Medulla oblongata (tissue), 1 donor: ENCODE measurements at regions not wholly inside any gene's neighbourhood (a gene's known extent, or its start where the extent isn't known, plus 50 kb on each side); places are given as distances from the start of the nearest gene placed in this dataset.

Experiments
- DNase-seq: peaks from one replicate; pipeline ENCODE4 v3.0.0-alpha.2; 2015; ENCODE audit errors: extremely low spot score

GRCh38 chr18:30533716-30534115 lies 508.8 kb downstream of the DSC3 start:
- no peak for DNase-seq

GRCh38 chr18:30527917-30528316 lies 514.6 kb downstream of the DSC3 start:
- DNase-seq: no peak

DNA sequence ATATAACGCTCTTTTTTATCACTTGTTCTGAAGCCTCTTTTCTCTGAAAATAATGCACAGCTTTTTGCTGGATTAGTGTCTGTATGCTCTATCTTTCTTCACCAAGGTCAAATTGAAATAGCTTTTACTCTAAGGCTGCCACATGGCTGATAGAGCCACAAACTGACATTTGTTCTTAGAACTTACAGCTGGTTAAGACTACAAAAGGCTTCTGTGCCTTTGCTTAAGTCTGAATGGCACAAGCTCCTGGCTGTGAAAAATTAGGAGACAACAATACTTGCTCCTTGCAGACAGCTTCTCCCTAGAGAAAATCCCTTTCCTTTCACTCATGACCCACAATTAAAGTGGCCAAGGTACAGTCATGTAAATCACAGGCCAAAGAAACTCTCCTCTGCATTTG lies 515.3 kb downstream of the DSC3 start:
- peak; percentile 57 for DNase-seq

DNA sequence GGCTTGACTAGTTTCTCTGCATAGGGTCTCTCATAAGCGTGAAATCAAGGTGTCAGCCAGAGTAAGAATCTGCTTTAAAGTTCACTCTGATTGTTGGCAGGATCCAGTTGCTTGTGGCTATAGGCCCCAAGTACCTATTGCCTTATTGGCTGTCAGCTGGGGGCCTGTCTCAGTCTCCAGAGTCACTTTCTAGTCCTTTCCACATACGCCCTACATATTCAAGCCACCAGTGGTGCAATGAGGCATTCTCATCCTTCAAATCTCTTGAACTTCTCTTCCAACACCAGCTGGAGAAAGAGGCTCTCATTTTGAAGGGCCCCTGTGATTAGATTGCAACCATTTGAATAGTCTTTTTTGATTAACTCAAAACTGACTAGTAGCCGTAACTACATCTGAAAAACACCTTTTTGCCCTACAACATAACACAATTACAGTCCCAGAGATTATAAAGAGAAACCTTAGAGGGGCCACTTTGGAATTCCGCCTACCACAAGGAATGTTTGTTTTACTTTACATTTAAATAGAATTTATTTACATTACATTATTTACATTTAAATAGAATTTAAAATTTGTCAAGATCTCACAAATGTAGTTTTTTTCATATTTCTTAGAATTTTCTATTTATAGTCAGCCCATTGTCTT lies 520.1 kb downstream of the DSC3 start:
- DNase-seq: no peak

GRCh38 chr18:30514059-30514458 lies 528.5 kb downstream of the DSC3 start:
- no peak for DNase-seq

DNA sequence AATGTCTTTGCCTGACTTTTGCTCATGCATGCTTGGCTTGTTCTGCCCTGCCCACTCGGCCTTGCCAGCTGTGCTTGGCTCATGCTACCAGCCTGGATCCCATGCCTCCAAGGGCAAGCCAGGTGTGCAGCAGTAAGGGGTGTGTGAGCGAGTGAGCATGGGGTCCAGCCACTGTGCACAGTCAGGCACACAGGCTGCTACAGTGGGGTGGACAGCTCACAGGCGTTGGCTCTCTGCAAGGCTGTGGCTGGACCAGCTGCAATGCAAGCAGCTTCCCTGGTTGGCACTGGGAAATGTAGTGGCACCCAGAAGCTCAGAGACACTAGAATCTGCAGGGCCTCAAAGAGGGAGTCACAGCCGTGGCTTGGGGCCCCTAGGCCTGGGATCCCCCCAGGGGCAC lies 529.7 kb downstream of the DSC3 start:
- no peak for DNase-seq

DNA sequence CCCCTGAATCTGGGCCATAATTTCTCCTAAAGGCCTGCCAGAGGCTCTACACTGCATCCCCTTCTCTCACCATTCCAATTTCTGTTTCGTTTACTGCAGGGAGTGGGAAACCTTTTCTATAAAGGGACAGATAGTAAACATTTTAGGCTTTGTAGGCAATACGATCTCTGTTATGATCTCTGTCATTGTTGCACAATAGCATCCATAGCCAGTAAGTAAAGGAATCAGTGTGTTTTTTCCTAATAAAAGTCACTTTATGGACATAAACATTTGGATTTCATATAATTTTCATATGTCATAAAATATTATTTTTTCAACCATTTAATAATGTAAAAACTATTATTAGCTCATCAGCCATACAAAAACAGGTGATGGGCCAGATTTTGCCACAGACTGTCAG lies 531.7 kb downstream of the DSC3 start:
- no peak for DNase-seq

DNA sequence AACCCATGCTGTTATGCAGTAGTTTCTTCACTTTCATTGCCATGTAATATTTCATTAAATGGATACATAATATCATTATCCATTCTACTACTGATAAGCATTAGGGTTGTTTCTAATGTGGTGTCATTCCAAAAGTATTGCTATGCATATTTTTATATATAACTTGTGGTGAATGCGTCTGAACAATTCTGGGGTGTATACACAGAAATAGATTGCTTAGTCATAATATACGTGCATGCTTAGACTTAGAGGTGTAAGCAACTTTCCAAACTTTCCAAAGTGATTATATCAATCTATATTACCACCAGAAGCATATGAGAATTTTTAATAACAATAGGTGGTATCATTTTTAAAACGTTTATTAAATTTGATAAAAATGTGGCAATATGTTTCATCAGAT lies 540.9 kb downstream of the DSC3 start:
- DNase-seq: no peak

DNA sequence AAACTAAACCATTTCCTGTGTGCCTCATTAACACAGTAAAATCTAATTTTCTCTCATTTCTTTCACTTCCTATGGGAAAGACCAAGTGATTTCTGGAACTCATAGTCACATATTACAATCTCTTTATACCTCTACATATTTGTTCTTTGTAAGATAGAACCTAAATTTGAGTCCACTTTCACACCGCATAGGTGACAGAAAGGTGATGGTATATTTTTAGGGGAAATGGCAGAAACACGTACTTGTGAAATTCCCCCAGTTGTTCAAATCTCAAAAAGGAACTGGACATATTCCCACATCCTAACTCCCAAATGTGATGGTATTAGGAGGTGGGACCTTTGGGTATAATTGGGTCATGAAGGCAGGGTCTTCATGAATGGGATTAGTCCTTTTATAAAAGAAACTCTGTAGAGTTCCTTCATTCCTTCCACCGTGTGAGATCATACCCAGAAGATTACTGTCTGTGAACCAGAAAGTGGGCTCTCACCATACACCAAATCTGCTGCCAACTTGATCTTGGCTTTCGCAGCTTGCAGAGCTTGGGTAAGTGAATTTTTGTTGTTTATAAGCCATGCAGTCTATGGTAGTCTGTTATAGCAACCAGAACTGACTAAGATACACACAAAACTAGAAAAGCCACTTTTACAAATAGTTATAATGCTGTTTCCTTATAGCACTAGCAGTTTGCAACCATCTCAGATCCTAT lies 542.1 kb downstream of the DSC3 start:
- no peak for DNase-seq

- DNase-seq: no peak
Measured at GRCh38 chr18:30499721-30500120, 542.8 kb downstream of the DSC3 start.

- no peak for DNase-seq
Measured at GRCh38 chr18:30492552-30493129, 549.9 kb downstream of the DSC3 start.

DNA sequence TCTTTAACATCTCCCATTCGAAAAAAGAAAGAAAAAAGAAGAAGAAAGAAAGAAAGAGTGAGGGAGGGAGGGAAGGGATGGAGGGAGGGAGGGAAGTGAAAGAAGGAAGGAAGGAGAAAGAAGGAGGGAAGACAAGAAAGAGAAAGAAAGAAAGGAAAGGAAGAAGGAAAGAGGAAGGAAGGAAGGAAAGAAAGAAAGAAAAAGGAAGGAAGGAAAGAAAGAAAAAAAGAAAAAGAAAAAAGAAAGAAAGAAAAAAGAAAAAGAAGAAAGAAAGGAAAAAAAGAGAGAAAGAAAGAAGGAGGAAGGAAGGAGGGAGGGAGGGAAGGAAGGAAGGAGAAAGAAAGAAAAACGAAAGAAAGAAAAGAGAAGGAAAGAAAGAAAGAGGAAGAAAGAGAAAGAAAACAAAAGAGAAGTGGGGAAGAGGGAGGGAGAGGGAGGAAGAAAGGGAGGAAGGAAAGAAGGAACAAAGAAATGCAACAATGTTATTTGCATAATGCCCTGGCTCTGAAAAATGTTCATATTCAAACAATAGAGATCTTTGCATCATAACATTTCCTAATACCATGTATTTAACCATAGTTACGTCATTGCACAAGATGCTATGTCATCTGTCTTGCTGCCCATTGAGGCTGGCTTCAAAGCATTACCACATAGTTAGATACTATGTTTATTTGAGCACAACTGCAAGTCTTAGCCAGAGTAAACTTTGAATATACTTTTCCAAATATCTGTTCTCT lies 550.6 kb downstream of the DSC3 start:
- DNase-seq: no peak

- DNase-seq: no peak
Measured at GRCh38 chr18:30489890-30490643, 552.5 kb downstream of the DSC3 start.

GRCh38 chr18:30487962-30488361 lies 554.6 kb downstream of the DSC3 start:
- DNase-seq: no peak

- DNase-seq: no peak
Measured at GRCh38 chr18:30486856-30487255, 555.7 kb downstream of the DSC3 start.

GRCh38 chr18:30485078-30485477 lies 557.5 kb downstream of the DSC3 start:
- no peak for DNase-seq

- no peak for DNase-seq
Measured at GRCh38 chr18:30481871-30482270, 560.7 kb downstream of the DSC3 start.

DNA sequence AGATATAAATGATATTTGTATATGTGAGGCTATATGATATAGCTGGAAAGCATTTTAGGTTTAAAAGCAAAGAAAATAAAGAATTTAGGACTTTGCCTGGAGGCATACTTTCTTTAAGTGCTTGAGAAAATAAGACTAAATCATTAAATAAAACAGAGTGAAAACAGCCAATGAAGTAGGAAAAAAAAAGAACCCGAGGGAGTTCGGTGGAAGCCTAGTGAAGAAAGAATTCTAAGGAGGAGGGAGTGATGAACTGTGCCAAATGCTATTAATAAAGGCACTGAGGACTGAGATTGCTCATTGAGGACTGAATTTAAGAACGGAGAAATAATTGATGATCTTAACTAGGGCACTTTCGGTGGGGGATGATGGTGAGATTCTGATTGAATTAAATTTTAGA lies 573.5 kb downstream of the DSC3 start:
- no peak for DNase-seq

DNA sequence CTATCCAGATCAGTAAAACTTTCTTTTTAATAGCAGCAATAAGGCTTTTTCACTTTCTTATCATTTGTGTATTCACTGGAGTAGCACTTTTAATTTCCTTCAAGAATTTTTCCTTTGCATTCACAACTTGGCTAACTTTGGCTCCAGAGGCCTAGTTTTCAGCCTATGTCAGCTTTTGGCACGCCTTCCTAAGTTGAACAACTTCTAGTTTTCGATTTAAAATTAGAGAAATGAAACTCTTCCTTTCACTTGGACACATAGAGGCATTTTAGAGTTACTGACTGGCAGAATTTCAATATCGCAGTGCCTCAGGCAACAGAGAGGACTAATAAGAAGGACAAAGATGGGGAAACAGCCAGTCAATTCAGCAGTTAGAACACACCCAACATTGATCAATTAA lies 577.4 kb downstream of the DSC3 start:
- DNase-seq: peak; percentile 65

DNA sequence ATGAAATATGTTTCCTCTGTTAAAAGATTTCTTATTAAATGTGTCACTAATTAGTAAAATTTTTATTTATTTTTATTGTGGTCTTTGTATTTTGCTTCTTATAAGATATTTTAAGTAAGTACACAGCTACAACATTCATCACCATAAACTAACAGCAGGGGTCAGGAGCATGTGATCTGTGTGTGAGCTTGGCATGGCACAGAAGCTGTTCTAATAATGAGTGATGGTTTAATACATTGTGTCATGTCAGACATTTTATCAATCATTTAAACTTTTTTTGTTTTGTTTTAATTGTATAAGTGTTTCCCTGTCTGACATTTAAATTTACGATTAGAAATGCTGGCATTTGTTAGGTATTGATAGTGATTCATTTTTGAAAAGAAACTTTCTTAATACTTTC lies 585.4 kb downstream of the DSC3 start:
- DNase-seq: no peak

- peak; percentile 50 for DNase-seq
Measured at GRCh38 chr18:30455741-30456140, 586.8 kb downstream of the DSC3 start.

DNA sequence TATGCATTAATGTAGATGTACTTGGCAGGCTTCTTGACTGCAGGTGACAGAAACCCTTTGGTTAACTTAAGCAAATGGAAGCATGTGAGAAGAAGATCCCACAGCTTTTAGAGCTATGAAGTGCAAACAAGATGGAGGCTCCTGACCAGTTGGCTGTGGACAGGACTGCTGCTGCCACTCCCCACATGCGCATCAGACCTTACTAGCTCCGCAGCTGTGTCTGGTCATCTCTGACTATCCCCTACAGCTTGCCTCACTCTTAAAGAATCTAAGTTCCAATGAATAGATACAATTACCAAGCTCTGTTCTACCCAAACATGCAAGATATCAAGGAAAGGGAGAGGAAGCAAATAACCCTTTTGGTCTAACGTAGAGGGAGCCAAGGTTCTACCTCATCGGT lies 587.6 kb downstream of the DSC3 start:
- DNase-seq: no peak
